Brain microvascular endothelial cell (primary cell): ENCODE measurements at regions not wholly inside any gene's neighbourhood (a gene's known extent, or its start where the extent isn't known, plus 50 kb on each side); places are given as distances from the start of the nearest gene placed in this dataset.

Source experiments
- DNase-seq: peaks from one replicate; pipeline ENCODE4 v3.0.0-alpha.2; 2020
- H3K27ac ChIP-seq: fragments of 250-450 bp; sonication (Bioruptor Pico); 2 replicates; pipeline ENCODE4 v1.5.1; 2020; ENCODE audit warnings: mild to moderate bottlenecking, moderate library complexity
- H3K27me3 ChIP-seq: fragments of 250-450 bp; sonication (Bioruptor Pico); replicated peaks from 2 replicates; pipeline ENCODE4 v1.5.1; 2020; ENCODE audit warnings: mild to moderate bottlenecking
- H3K36me3 ChIP-seq: fragments of 250-450 bp; sonication (Bioruptor Pico); replicated peaks from 2 replicates; pipeline ENCODE4 v1.5.1; 2020; ENCODE audit warnings: mild to moderate bottlenecking
- H3K4me3 ChIP-seq: 2 replicates; pipeline ENCODE4 v1.5.1; 2011; ENCODE audit warnings: low read depth, mild to moderate bottlenecking, control low read depth, low read length, moderate library complexity
- in situ Hi-C: cut with HindIII; loops from 2 replicates; pipeline ENCODE4 v1.10.0; 2017; ENCODE audit warnings: low sequenced_read_pairs, low pct_ligation_motif_present
- TF ChIP-seq, protein P1 (sequence below): IDR thresholded peaks from 2 replicates; pipeline ENCODE4 v1.5.1; 2011; ENCODE audit warnings: low read depth, mild to moderate bottlenecking, moderate library complexity, low read length, control low read depth, inconsistent platforms; ENCODE audit errors: missing control alignments

DNA sequence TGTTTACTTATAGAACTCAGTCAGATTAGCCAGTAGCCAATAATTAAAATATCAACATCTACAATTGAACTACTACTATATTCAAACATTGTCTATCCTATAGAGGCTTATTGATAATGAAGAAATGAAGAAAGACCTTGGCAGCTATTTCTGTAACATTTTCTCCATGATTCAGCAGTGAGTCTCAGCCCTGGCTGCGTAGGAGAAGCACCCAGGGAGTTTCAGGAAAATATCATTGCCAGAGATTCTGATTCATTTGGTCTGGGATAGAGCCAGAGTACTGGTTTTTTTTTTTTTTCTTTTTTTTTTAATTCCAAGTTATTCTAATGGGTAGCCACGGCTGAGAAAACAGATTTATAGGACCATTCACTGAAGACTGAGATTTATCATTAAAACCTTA is 404.8 kb downstream of the TXNL1 start:
- in situ Hi-C loops: no loop called here
- DNase-seq: peak; percentile 74

DNA sequence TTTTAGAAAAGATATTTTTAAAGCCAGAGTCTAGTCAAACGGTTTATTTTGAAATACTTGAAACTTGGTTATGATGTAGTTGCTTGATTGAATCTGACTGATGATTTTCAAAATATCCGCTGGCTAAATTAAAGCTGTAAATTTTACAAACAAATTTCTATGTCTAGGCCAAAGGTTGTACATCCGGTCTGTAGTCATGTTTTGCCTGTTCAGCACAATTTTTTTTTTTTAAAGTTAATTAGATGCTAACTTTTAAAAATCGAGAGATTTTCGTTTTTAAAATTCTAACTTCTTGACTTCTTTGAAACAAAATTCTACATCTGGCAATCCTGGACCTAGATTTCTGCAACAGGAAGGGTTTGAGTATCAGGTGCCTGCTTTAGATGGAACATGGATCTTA is 412.4 kb downstream of the TXNL1 start:
- TF ChIP-seq, protein P1, sequence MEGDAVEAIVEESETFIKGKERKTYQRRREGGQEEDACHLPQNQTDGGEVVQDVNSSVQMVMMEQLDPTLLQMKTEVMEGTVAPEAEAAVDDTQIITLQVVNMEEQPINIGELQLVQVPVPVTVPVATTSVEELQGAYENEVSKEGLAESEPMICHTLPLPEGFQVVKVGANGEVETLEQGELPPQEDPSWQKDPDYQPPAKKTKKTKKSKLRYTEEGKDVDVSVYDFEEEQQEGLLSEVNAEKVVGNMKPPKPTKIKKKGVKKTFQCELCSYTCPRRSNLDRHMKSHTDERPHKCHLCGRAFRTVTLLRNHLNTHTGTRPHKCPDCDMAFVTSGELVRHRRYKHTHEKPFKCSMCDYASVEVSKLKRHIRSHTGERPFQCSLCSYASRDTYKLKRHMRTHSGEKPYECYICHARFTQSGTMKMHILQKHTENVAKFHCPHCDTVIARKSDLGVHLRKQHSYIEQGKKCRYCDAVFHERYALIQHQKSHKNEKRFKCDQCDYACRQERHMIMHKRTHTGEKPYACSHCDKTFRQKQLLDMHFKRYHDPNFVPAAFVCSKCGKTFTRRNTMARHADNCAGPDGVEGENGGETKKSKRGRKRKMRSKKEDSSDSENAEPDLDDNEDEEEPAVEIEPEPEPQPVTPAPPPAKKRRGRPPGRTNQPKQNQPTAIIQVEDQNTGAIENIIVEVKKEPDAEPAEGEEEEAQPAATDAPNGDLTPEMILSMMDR: no peak
- in situ Hi-C loops: no loop called here
- no peak for DNase-seq
- Histone ChIP-seq H3K27ac (no peak overlapping the region), H3K27me3 (no peaks in the 10 kb centered on the region), H3K4me3 (no peak overlapping the region), H3K36me3 (no peaks in the 10 kb centered on the region)

More for the DNA sequence above, 404.8 kb downstream of the TXNL1 start:
- no peak overlapping the region for H3K4me3 ChIP-seq
- peak overlapping the region; percentile 29 for H3K27ac ChIP-seq
- TF ChIP-seq, protein P1: no peak
- H3K27me3 ChIP-seq: no peaks in the 10 kb centered on the region
- H3K36me3 ChIP-seq: no peaks in the 10 kb centered on the region

DNA sequence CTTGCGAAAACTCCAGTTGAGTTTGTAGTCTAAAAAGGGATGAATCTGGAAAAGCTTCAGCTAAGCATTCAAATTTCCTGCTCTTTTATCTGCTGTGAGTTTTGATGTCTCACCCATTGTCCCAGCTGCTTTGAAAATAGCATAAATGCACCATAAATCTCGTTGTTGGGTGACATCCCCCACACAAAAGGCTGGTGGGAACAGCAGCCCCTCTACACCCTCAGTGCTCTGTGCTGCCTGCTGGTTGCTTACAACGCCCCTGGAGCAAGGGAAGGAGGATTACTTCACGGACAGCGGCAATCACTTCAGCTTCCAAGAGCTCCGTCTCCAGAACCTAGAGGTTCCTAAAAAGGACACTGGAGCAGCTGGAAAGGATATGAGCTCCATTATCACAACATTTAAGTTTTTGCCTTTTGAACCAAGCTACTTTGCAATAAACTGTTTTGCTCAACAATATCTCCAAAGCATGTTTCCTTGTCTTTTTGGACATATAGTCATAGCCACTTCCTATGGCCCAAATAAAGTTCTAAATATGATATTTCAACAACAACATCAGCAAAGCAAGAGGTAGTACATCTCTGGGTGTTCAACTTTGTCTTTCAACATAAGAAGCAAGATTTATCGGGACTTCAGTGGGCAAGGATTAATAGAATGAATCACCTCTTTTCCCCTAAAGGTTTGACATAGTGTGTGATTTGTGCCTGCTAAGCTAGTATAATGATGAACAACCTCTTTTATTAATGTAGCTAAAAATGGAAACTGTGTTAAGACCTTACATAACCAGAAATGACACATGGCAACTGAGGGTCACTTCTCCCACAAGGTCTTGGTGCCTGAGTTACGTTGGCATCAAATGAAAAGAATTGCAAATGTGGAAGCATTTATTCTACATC is 413.5 kb downstream of the TXNL1 start:
- in situ Hi-C loops: no loop called here
- DNase-seq: no peak
- no peak overlapping the region for H3K4me3 ChIP-seq
- no peak overlapping the region for H3K27ac ChIP-seq
- TF ChIP-seq, protein P1: no peak
- H3K36me3 ChIP-seq: no peaks in the 10 kb centered on the region
- H3K27me3 ChIP-seq: no peaks in the 10 kb centered on the region

DNA sequence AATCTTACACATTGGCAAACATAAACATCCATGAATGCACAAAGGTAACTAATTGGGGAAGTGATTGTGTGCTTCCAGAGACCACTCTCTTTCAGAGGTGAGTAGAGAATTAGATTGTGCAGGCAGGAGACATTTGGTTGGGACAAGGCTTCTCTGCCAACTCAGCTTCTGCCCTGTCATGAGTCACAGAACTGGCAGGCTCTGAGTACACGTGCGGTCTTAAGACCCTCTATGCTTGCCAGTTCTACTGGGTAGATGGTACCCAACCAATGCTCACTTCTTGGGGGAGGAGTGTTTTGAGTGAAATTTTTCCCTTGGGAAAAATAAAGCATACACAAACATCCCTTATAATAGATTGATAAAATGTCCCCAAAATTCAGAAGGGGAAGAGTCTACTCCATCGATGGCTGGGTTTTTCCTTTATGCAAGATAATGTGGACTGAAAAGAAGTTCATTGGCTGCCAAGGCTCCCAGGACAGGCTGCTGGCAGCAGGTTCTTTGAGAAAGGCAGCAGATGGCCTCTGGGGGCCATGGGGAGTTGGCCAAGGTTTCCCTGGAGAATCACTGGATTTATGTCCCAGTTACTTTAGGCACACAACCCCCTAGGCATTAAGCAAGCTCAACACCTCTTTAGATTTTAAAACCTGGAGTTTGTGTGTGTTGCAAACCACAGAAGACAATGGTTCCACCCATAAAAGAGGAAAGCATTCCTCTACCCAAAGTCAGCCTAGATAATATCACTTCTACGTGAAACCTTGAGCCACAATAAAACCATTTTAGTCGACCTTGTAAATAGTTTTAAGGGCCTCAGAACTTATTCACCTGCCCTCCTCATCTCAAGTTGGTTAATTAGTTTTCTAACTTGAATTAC is 417.0 kb downstream of the TXNL1 start:
- DNase-seq: no peak
- no peak overlapping the region for H3K4me3 ChIP-seq
- no peak overlapping the region for H3K27ac ChIP-seq
- in situ Hi-C loops: no loop called here
- no peaks in the 10 kb centered on the region for H3K27me3 ChIP-seq
- TF ChIP-seq, protein P1: no peak
- H3K36me3 ChIP-seq: no peaks in the 10 kb centered on the region

DNA sequence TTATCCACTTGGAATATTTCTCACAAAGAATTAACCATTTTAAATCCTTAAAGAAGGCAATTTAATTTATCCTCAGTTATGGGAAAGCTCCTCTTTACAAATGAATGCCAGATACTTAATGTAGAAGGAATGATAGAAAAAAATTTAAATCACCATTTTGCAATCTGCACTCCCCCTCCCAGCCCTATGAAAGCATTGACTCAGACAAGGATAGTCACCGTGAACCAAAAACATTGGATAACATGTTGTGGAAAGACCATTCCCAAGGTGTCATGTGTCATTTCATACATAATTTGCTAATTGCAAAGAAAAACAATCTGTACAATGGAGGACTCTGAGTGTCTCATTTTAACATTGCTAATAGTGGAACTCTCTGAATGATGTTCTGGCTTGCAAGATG is 421.0 kb downstream of the TXNL1 start:
- no peak overlapping the region for H3K4me3 ChIP-seq
- no peaks in the 10 kb centered on the region for H3K36me3 ChIP-seq
- TF ChIP-seq, protein P1: no peak
- DNase-seq: no peak
- in situ Hi-C loops: no loop called here
- H3K27me3 ChIP-seq: no peaks in the 10 kb centered on the region
- no peak overlapping the region for H3K27ac ChIP-seq
